Upper lobe of left lung (tissue), 6 donors: ENCODE measurements at regions not wholly inside any gene's neighbourhood (a gene's known extent, or its start where the extent isn't known, plus 50 kb on each side); places are given as distances from the start of the nearest gene placed in this dataset.

Experiments
- ATAC-seq, 2 donors: fragments of 200-7000 bp; cut with Tn5 transposase; one replicate each; pipeline ENCODE4 v1.9.1; 2022; ENCODE audit warnings: mild to moderate bottlenecking in 2 of 2, moderate library complexity in 2 of 2; ENCODE audit not compliant: low FRiP score in 2 of 2
- DNase-seq, 2 donors: peaks; one replicate each; pipeline ENCODE4 v3.0.0-alpha.2; 2019 to 2020
- H3K27ac ChIP-seq, 4 donors: fragments of 200-600 bp; sonication (generic); one replicate each; pipeline ENCODE4 v1.5.1; 2016 to 2019
- H3K27me3 ChIP-seq, 4 donors: fragments of 200-600 bp; sonication (generic); one replicate each; pipeline ENCODE4 v1.5.1; 2017 to 2019
- H3K36me3 ChIP-seq, 4 donors: fragments of 200-600 bp; sonication (generic); one replicate each; pipeline ENCODE4 v1.5.1; 2016 to 2019
- H3K4me1 ChIP-seq, 4 donors: fragments of 200-600 bp; sonication (generic); one replicate each; pipeline ENCODE4 v1.5.1; 2018 to 2019
- H3K4me3 ChIP-seq, 4 donors: fragments of 200-600 bp; sonication (generic); one replicate each; pipeline ENCODE4 v1.5.1; 2017 to 2019; ENCODE audit warnings: mild to moderate bottlenecking in 2 of 4, moderate library complexity in 1 of 4
- H3K9me3 ChIP-seq, 4 donors: fragments of 200-600 bp; sonication (generic); one replicate each; pipeline ENCODE4 v1.5.1; 2018 to 2019
- EP300 ChIP-seq, 4 donors: sonication (generic); formaldehyde crosslinking; IDR thresholded peaks; one replicate each; pipeline ENCODE4 v1.5.1; 2017; ENCODE audit warnings: antibody characterized with exemption in 4 of 4, control low read depth in 2 of 4
- POLR2A ChIP-seq, 4 donors: fragments of 450-650 bp; IDR thresholded peaks; one replicate each; pipeline ENCODE4 v1.5.1; 2016 to 2017; ENCODE audit warnings: antibody characterized with exemption in 4 of 4, mild to moderate bottlenecking in 2 of 4
- POLR2AphosphoS5 ChIP-seq, 2 donors: sonication (generic); formaldehyde crosslinking; IDR thresholded peaks; one replicate each; pipeline ENCODE4 v1.5.1; 2017; ENCODE audit warnings: antibody characterized with exemption in 2 of 2
- WGBS, 2 donors: methylation state at CpG; one replicate each; pipeline ENCODE4 v1.1.5; 2017 to 2018; 5-methylcytosine and 5-hydroxymethylcytosine counted together
- TF ChIP-seq, protein P1 (sequence below), 6 experiments: fragments of 450-650 bp in 4 of 6; fragments of 200-600 bp in 2 of 6; sonication (generic) in 2 of 6; IDR thresholded peaks; one replicate each; pipeline ENCODE4 v1.5.1; 2016 to 2019; ENCODE audit warnings: antibody characterized with exemption in 6 of 6
- donor health status: DM: no; HTN: no; CAD: no; lungs with moderate emphysema.
- donor health status: DM: no; HTN: yes; CAD: no; lungs with severe emphysema.

DNA sequence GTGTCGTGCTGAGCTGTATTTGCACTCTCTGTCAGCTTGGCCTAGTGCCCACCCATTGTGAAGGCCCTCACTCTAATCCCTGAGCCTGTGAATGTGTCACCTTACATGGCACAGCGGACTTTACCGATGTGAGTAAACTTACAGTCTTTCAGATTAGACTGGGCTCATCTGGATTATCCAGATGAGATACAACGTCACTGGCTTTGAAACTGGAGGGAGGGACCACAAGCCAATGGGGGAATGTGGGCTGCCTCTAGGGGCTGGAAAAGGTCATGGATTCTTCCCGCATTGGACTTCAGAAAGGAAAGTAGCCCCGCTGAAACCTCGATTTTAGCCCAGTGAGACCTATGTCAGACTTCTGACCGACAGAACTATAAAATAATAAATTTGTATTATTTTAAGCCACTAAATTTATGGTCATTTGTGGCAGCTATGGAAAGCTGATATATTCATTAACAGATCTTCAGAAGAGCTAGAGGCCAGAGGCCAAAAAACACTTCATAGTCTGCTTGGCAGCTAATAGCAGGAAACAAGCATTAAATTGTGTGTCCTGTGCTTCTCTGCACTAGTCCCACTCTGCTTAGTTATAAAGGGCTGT lies 139.0 kb upstream of the GAS1 start:
- H3K27ac ChIP-seq = no peak overlapping the region
- no peak overlapping the region for H3K4me3 ChIP-seq
- H3K4me1 ChIP-seq = no peaks in the 10 kb centered on the region
- WGBS, 2 donors = 77 to 82% methylated on average over 8 of the region's 8 CpGs
- ATAC-seq = no peak
- no peak for DNase-seq
- no peaks in the 10 kb centered on the region for H3K27me3 ChIP-seq
- H3K9me3 ChIP-seq = no peaks in the 10 kb centered on the region
- TF ChIP-seq, protein P1, sequence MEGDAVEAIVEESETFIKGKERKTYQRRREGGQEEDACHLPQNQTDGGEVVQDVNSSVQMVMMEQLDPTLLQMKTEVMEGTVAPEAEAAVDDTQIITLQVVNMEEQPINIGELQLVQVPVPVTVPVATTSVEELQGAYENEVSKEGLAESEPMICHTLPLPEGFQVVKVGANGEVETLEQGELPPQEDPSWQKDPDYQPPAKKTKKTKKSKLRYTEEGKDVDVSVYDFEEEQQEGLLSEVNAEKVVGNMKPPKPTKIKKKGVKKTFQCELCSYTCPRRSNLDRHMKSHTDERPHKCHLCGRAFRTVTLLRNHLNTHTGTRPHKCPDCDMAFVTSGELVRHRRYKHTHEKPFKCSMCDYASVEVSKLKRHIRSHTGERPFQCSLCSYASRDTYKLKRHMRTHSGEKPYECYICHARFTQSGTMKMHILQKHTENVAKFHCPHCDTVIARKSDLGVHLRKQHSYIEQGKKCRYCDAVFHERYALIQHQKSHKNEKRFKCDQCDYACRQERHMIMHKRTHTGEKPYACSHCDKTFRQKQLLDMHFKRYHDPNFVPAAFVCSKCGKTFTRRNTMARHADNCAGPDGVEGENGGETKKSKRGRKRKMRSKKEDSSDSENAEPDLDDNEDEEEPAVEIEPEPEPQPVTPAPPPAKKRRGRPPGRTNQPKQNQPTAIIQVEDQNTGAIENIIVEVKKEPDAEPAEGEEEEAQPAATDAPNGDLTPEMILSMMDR (IDR thresholded peaks at IDR 0.05) = no peak
- no peak for TF ChIP-seq EP300 (IDR thresholded peaks at IDR 0.05)
- TF ChIP-seq POLR2A (IDR thresholded peaks at IDR 0.05) = no peak
- TF ChIP-seq POLR2AphosphoS5 (IDR thresholded peaks at IDR 0.05) = no peak
- no peaks in the 10 kb centered on the region for H3K36me3 ChIP-seq

- H3K27ac ChIP-seq = no peak overlapping the region
- ATAC-seq = no peak
- H3K36me3 ChIP-seq = no peaks in the 10 kb centered on the region
- no peak overlapping the region for H3K4me3 ChIP-seq
- H3K27me3 ChIP-seq = no peaks in the 10 kb centered on the region
- DNase-seq = no peak
- TF ChIP-seq, protein P1 (IDR thresholded peaks at IDR 0.05) = no peak
- TF ChIP-seq POLR2AphosphoS5 (IDR thresholded peaks at IDR 0.05) (no peak), POLR2A (IDR thresholded peaks at IDR 0.05) (no peak), EP300 (IDR thresholded peaks at IDR 0.05) (no peak)
- H3K4me1 ChIP-seq = no peaks in the 10 kb centered on the region
- no peaks in the 10 kb centered on the region for H3K9me3 ChIP-seq
Measured at GRCh38 chr9:87087197-87087596, 139.9 kb upstream of the GAS1 start.

- no peak for DNase-seq
- TF ChIP-seq POLR2AphosphoS5 (IDR thresholded peaks at IDR 0.05) (no peak), POLR2A (IDR thresholded peaks at IDR 0.05) (no peak)
- WGBS, 2 donors = 67 to 83% methylated on average over 1 of the region's 1 CpG
- ATAC-seq = no peak
- Histone ChIP-seq H3K4me1 (no peaks in the 10 kb centered on the region), H3K27ac (no peak overlapping the region), H3K9me3 (no peaks in the 10 kb centered on the region), H3K27me3 (no peaks in the 10 kb centered on the region), H3K36me3 (no peaks in the 10 kb centered on the region), H3K4me3 (no peak overlapping the region)
Measured at GRCh38 chr9:87088192-87088591, 140.9 kb upstream of the GAS1 start.

DNA sequence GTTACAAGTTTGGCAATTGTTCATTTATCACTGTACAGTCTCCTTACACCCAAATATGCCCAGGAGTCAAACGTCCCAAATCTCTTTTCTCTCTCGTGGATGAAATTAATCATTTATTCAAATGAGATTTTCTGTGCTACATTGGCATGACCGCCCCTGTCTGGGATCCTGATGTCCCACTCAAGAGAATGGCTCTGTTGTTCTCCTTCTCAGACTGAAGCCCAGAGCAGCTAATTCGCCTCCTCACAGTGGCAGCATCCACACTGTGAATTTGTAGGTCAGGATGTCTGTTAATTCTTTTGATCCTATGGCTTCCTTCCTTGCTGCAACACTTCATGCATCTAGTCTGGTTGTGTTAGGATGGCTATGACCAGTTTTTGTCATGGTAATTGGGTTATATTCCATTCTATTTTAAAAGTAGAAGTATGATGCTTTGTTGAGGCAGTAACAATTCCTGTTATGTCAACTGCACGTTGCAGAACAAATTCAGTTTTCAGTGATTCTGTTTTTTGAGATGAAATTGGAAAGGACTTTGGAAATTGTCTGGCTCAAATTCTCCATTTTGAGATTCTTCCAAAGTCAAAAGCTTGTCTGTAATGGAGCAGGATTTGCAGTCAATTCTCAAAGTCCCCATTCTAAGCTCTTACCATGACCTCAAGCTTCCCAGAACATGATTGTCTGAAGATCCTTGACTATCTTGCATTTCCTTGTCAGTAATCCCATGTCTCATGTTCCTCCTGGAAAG lies 141.5 kb upstream of the GAS1 start:
- 70 to 80% methylated on average over 5 of the region's 5 CpGs for WGBS, 2 donors
- Histone ChIP-seq H3K4me1 (no peaks in the 10 kb centered on the region), H3K27me3 (no peaks in the 10 kb centered on the region), H3K36me3 (no peaks in the 10 kb centered on the region), H3K9me3 (no peaks in the 10 kb centered on the region), H3K4me3 (no peak overlapping the region), H3K27ac (no peak overlapping the region)
- no peak for TF ChIP-seq POLR2A (IDR thresholded peaks at IDR 0.05)
- no peak for TF ChIP-seq EP300 (IDR thresholded peaks at IDR 0.05)
- no peak for TF ChIP-seq POLR2AphosphoS5 (IDR thresholded peaks at IDR 0.05)
- TF ChIP-seq, protein P1 (IDR thresholded peaks at IDR 0.05) = no peak
- no peak for ATAC-seq
- DNase-seq = no peak

DNA sequence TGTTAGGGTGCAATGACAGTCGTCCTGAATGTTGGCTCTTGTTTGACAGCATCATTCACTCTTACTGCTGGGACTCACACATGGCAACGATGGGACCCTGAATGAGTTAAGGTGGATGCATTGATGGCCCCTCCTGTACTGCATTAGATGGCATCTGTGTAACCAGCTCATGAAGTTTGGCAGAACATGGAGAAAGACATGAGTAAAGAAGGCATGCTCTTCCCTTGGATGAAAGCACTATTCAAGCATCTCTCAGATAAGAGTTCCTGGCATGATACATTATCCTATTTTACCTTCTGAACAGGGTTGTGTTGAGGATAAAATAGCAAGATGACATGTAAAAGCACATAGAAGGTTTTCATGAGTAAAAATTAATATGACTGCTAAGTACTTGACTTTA lies 142.2 kb upstream of the GAS1 start:
- H3K27me3 ChIP-seq = no peaks in the 10 kb centered on the region
- no peak overlapping the region for H3K27ac ChIP-seq
- DNase-seq (no peak), ATAC-seq (no peak)
- H3K4me3 ChIP-seq = no peak overlapping the region
- no peaks in the 10 kb centered on the region for H3K4me1 ChIP-seq
- no peaks in the 10 kb centered on the region for H3K9me3 ChIP-seq
- TF ChIP-seq, protein P1 (IDR thresholded peaks at IDR 0.05) = no peak
- TF ChIP-seq POLR2AphosphoS5 (IDR thresholded peaks at IDR 0.05) (no peak), POLR2A (IDR thresholded peaks at IDR 0.05) (no peak), EP300 (IDR thresholded peaks at IDR 0.05) (no peak)
- no peaks in the 10 kb centered on the region for H3K36me3 ChIP-seq
- 38 to 48% methylated on average over 2 of the region's 2 CpGs for WGBS, 2 donors
